GM10266 (cell line): ENCODE measurements at regions not wholly inside any gene's neighbourhood (a gene's known extent, or its start where the extent isn't known, plus 50 kb on each side); places are given as distances from the start of the nearest gene placed in this dataset.
"Not testable (repeated sequence)": the region's sequence is repeated elsewhere in the genome, so short reads cannot be mapped to it uniquely, and the experiment has no call there.

Source experiments
- DNase-seq: peaks from one replicate; pipeline ENCODE4 v3.0.0; 2012; ENCODE audit errors: extremely low spot score
- CTCF ChIP-seq: IDR thresholded peaks from 2 replicates; pipeline ENCODE4 v1.5.1; 2012; ENCODE audit warnings: mild to moderate bottlenecking, low read depth; ENCODE audit not compliant: control insufficient read depth, insufficient read depth; ENCODE audit errors: missing control alignments

GRCh38 chr9:26132746-26133312 is 454.6 kb upstream of the TUSC1 start:
- no peak for TF ChIP-seq CTCF
- DNase-seq, result no peak

- DNase-seq, result no peak
- no peak for TF ChIP-seq CTCF
Measured at GRCh38 chr9:26131886-26132285, 453.6 kb upstream of the TUSC1 start.

GRCh38 chr9:26129217-26129616 is 451.0 kb upstream of the TUSC1 start:
- TF ChIP-seq CTCF, result no peak
- DNase-seq, result no peak

DNA sequence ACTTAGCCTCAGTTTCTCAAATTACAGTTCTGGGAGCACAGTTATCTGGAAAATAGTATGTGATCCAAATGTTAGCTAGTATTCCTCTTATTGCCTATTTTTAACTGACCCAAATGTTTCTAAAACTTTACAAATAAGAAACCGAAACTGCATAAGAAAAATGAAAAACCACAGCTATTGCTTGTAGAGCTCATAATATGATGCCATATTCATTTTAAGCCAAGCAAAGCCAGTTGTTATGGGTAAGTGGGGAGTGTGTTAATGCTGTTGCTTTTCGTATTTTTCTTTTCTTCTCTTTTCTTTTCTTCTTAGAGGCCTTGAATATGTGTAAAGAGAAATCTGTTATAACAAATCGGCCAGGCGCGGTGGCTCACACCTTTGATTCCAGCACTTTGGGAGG is 447.4 kb upstream of the TUSC1 start:
- DNase-seq, result no peak
- no peak for TF ChIP-seq CTCF

DNA sequence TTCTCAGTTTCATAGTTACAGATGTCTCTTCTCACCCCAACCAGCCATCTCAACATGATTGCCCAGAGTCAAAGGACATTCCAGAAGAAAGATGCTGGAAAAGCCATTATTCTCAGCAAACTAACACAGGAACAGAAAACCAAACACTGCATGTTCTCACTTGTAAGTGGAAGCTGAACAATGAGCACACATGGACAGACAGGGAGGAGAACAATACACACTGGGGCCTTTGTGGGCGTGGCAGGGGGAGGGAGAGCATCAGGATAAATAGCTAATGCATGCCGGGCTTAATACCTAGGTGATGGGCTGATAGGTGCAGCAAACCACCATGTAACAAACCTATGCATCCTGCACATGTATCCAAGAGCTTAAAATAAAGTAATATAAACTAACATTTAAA is 437.8 kb upstream of the TUSC1 start:
- not testable (repeated sequence) for DNase-seq

GRCh38 chr9:26112724-26113123 is 434.5 kb upstream of the TUSC1 start:
- no peak for DNase-seq
- TF ChIP-seq CTCF, result no peak

DNA sequence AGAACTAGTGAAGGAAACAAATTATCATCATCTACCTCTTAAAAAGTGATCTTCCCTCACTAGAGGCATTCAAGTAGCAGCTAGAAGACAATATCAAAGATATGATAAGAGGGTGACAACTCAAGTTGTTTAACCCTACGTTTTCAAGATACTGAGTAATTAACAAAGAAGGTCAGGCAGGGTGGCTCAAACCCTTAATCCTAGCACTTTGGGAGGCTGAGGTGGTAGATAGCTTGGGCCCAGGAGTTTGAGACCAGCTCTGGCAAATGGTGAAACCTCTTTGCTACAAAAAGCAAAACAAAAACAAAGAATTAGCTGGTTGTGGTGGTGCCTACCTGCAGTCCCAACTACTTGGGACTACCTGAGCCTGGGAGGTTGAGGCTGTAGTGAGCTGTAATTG is 408.2 kb upstream of the TUSC1 start:
- no peak for TF ChIP-seq CTCF
- DNase-seq, result no peak

GRCh38 chr9:26081847-26082246 is 403.6 kb upstream of the TUSC1 start:
- DNase-seq, result no peak

More at GRCh38 chr9:26081847-26082246, 403.6 kb upstream of the TUSC1 start:
- TF ChIP-seq CTCF, result no peak
